HUDEP-2 (cell line): ENCODE measurements at regions not wholly inside any gene's neighbourhood (a gene's known extent, or its start where the extent isn't known, plus 50 kb on each side); places are given as distances from the start of the nearest gene placed in this dataset.

Experiments
- DNase-seq, 76 experiments: peaks; one replicate each; lab custom pipeline; 2025; ENCODE audit not compliant: unreplicated experiment in 76 of 76; lab: John Stamatoyannopoulos, UW

GRCh38 chr3:72203613-72204349 is 418.8 kb upstream of the PROK2 start:
- no peak for DNase-seq

GRCh38 chr3:72203105-72203504 is 418.2 kb upstream of the PROK2 start:
- no peak for DNase-seq

- DNase-seq = no peak
Measured at GRCh38 chr3:72200332-72200731, 415.4 kb upstream of the PROK2 start.

GRCh38 chr3:72199530-72199929 is 414.6 kb upstream of the PROK2 start:
- DNase-seq = no peak

GRCh38 chr3:72196377-72196929 is 411.5 kb upstream of the PROK2 start:
- no peak for DNase-seq

- no peak for DNase-seq
Measured at GRCh38 chr3:72195895-72196294, 410.9 kb upstream of the PROK2 start.

- DNase-seq = no peak
Measured at GRCh38 chr3:72194458-72194857, 409.5 kb upstream of the PROK2 start.

GRCh38 chr3:72193771-72194430 is 409.0 kb upstream of the PROK2 start:
- DNase-seq = no peak

GRCh38 chr3:72192572-72192971 is 407.6 kb upstream of the PROK2 start:
- no peak for DNase-seq

GRCh38 chr3:72191209-72191960 is 406.4 kb upstream of the PROK2 start:
- no peak for DNase-seq

- no peak for DNase-seq
Measured at GRCh38 chr3:72190050-72190449, 405.1 kb upstream of the PROK2 start.

- DNase-seq = no peak
Measured at GRCh38 chr3:72189339-72189738, 404.4 kb upstream of the PROK2 start.

- no peak for DNase-seq
Measured at GRCh38 chr3:72188536-72188935, 403.6 kb upstream of the PROK2 start.

GRCh38 chr3:72187131-72187530 is 402.2 kb upstream of the PROK2 start:
- DNase-seq = peak in 11 of 76 experiments; percentile 6 to 39 (median 18)

GRCh38 chr3:72186400-72186855 is 401.5 kb upstream of the PROK2 start:
- peak in 1 of 76 experiments; percentile 13 for DNase-seq

- DNase-seq = peak in 34 of 76 experiments; percentile 5 to 47 (median 20)
Measured at GRCh38 chr3:72185549-72186399, 400.8 kb upstream of the PROK2 start.

GRCh38 chr3:72183489-72183888 is 398.5 kb upstream of the PROK2 start:
- DNase-seq = no peak

GRCh38 chr3:72182206-72182605 is 397.3 kb upstream of the PROK2 start:
- no peak for DNase-seq

GRCh38 chr3:72181251-72181650 is 396.3 kb upstream of the PROK2 start:
- no peak for DNase-seq

- DNase-seq = no peak
Measured at GRCh38 chr3:72180405-72180804, 395.5 kb upstream of the PROK2 start.
